GM18861 (cell line): ENCODE measurements at regions not wholly inside any gene's neighbourhood (a gene's known extent, or its start where the extent isn't known, plus 50 kb on each side); places are given as distances from the start of the nearest gene placed in this dataset.
"Not testable (repeated sequence)": the region's sequence is repeated elsewhere in the genome, so short reads cannot be mapped to it uniquely, and the experiment has no call there.

Experiments used
- ATAC-seq: cut with Tn5 transposase; IDR thresholded peaks from one replicate; pipeline ENCODE4 v1.9.1; 2021; ENCODE audit not compliant: unreplicated experiment

GRCh38 chr3:86563400-86563970 lies 427.5 kb downstream of the VGLL3 start:
- ATAC-seq: no peak

GRCh38 chr3:86562090-86562489 lies 428.9 kb downstream of the VGLL3 start:
- ATAC-seq: no peak

- ATAC-seq: no peak
These were observed 429.7 kb downstream of the VGLL3 start for GRCh38 chr3:86561215-86561614.

GRCh38 chr3:86554383-86554782 lies 436.6 kb downstream of the VGLL3 start:
- no peak for ATAC-seq

- ATAC-seq: no peak
These were observed 443.3 kb downstream of the VGLL3 start for GRCh38 chr3:86547692-86548091.

- no peak for ATAC-seq
These were observed 453.8 kb downstream of the VGLL3 start for GRCh38 chr3:86537171-86537570.

GRCh38 chr3:86519819-86520218 lies 471.1 kb downstream of the VGLL3 start:
- ATAC-seq: no peak

- ATAC-seq: no peak
These were observed 509.3 kb downstream of the VGLL3 start for GRCh38 chr3:86481636-86482035.

- ATAC-seq: no peak
These were observed 509.9 kb downstream of the VGLL3 start for GRCh38 chr3:86481031-86481430.

GRCh38 chr3:86464180-86464579 lies 526.8 kb downstream of the VGLL3 start:
- no peak for ATAC-seq

GRCh38 chr3:86451749-86452148 lies 539.2 kb downstream of the VGLL3 start:
- no peak for ATAC-seq

- no peak for ATAC-seq
These were observed 552.4 kb downstream of the VGLL3 start for GRCh38 chr3:86438544-86438943.

- no peak for ATAC-seq
These were observed 563.6 kb downstream of the VGLL3 start for GRCh38 chr3:86427343-86427742.

GRCh38 chr3:86420990-86421739 lies 569.8 kb downstream of the VGLL3 start:
- no peak for ATAC-seq

GRCh38 chr3:86418861-86419260 lies 572.1 kb downstream of the VGLL3 start:
- no peak for ATAC-seq

GRCh38 chr3:86416334-86416733 lies 574.6 kb downstream of the VGLL3 start:
- ATAC-seq: no peak

- no peak for ATAC-seq
These were observed 577.3 kb downstream of the VGLL3 start for GRCh38 chr3:86413645-86414044.

GRCh38 chr3:86410587-86410986 lies 580.4 kb downstream of the VGLL3 start:
- ATAC-seq: no peak

- ATAC-seq: not testable (repeated sequence)
These were observed 601.2 kb downstream of the VGLL3 start for GRCh38 chr3:86389759-86390158.

- ATAC-seq: no peak
These were observed 602.1 kb downstream of the VGLL3 start for GRCh38 chr3:86388820-86389219.

- ATAC-seq: no peak
These were observed 608.4 kb downstream of the VGLL3 start for GRCh38 chr3:86382556-86382955.

GRCh38 chr3:86381247-86381646 lies 609.7 kb downstream of the VGLL3 start:
- ATAC-seq: no peak

- ATAC-seq: no peak
These were observed 611.7 kb downstream of the VGLL3 start for GRCh38 chr3:86379280-86379679.
